ENCODE measurements at regions not wholly inside any gene's neighbourhood (a gene's known extent, or its start where the extent isn't known, plus 50 kb on each side); places are given as distances from the start of the nearest gene placed in this dataset.

DNA sequence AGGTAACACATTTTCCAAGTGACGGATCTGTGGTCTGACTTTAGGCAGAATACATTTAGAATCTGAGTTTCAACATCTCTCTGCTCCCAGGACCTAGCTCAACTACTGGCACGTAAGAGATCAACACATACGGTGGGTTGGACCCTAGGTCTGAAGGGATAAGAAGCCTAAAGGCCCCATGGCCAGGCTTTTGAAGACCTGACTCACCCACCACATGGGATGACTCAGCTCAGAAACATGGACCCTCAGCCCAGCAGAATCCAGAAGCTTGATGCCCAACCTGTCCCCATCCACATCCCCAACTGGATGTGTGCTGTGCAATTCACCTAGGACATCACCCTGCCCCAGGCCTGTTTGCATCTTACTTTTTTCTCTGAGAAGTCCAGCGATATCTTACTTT lies 770.2 kb downstream of the BCL11B start:
- H3K27ac ChIP-seq, result no peak overlapping the region

DNA sequence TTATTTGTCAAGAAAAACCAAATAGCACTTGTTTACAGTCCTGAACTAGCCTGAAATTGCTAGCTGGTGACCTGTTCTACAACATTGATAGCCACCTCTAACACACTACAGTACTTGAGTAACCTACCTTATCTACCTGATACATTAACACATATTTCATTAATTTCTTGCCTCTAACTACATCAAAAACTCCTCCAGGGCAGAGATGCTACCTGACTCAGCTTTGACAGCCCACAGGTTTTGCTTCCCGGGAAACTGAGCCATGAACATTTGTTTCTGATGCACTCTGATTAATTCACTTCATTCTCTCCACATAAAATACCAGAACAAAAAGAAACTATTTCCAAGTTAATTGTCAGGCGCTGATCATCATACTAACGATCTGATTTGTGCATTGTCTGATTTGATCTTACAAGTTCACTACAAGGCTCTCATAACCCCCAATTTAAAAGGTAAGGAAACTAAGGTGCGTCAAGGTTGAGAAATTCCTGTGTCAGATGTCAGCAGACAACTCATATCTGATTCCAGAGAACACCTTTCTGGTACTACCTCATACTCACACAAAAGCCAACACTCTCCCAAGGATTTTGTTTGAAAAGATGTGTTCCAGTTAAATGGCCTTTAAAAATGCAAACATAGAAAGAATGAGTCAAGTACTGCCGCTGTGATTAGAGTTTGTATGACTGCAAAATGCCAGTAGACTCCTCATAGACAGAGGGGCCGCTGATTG lies 768.7 kb downstream of the BCL11B start:
- TF ChIP-seq POLR2A (IDR thresholded peaks at IDR 0.05) (no peak), EP300 (IDR thresholded peaks at IDR 0.05) (no peak), POLR2AphosphoS5 (IDR thresholded peaks at IDR 0.05) (no peak)
- TF ChIP-seq, protein P1, sequence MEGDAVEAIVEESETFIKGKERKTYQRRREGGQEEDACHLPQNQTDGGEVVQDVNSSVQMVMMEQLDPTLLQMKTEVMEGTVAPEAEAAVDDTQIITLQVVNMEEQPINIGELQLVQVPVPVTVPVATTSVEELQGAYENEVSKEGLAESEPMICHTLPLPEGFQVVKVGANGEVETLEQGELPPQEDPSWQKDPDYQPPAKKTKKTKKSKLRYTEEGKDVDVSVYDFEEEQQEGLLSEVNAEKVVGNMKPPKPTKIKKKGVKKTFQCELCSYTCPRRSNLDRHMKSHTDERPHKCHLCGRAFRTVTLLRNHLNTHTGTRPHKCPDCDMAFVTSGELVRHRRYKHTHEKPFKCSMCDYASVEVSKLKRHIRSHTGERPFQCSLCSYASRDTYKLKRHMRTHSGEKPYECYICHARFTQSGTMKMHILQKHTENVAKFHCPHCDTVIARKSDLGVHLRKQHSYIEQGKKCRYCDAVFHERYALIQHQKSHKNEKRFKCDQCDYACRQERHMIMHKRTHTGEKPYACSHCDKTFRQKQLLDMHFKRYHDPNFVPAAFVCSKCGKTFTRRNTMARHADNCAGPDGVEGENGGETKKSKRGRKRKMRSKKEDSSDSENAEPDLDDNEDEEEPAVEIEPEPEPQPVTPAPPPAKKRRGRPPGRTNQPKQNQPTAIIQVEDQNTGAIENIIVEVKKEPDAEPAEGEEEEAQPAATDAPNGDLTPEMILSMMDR (IDR thresholded peaks at IDR 0.05), result no peak
- 78% methylated on average over 6 of the region's 6 CpGs for WGBS
- Histone ChIP-seq H3K4me3 (no peak overlapping the region), H3K27me3 (no peaks in the 10 kb centered on the region), H3K27ac (no peak overlapping the region), H3K4me1 (peaks cover 10% of the 10 kb centered on the region), H3K9me3 (no peaks in the 10 kb centered on the region), H3K36me3 (no peaks in the 10 kb centered on the region)
- DNase-seq (ENCODE audit: low spot score in 2 of 2), result no peak

More for the DNA sequence above, 770.2 kb downstream of the BCL11B start:
- no peaks in the 10 kb centered on the region for H3K27me3 ChIP-seq
- H3K36me3 ChIP-seq, result no peaks in the 10 kb centered on the region
- WGBS, result 97% methylated on average over 4 of the region's 4 CpGs
- H3K9me3 ChIP-seq, result no peaks in the 10 kb centered on the region
- DNase-seq (ENCODE audit: low spot score in 2 of 2), result no peak
- no peak overlapping the region for H3K4me3 ChIP-seq
- H3K4me1 ChIP-seq, result peaks cover 18% of the 10 kb centered on the region
- TF ChIP-seq POLR2A (IDR thresholded peaks at IDR 0.05) (no peak), POLR2AphosphoS5 (IDR thresholded peaks at IDR 0.05) (no peak), EP300 (IDR thresholded peaks at IDR 0.05) (no peak)
- TF ChIP-seq, protein P1 (IDR thresholded peaks at IDR 0.05), result no peak

DNA sequence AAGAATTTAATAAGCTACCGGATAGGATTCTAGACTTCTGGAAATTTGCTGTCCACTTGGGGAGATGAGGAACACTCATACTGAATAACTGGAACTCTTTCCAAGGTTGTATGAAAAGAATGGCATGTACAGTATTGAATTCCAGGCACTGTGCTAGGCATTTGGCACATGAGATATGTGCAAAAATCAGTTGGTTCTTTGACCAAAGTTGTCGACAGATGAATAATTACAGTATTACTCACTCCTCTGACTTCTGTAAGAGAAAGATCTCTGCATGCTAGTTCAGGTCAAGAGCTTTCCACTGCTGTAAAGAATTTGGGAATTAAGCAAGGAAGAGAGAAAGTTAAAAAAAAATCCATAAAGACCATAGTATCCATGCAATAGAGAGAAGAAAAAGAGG lies 764.7 kb downstream of the BCL11B start:
- 57% methylated on average over 2 of the region's 2 CpGs for WGBS
- peaks cover 7% of the 10 kb centered on the region for H3K4me1 ChIP-seq
- no peak for TF ChIP-seq POLR2AphosphoS5 (IDR thresholded peaks at IDR 0.05)
- no peak for TF ChIP-seq EP300 (IDR thresholded peaks at IDR 0.05)
- TF ChIP-seq, protein P1 (IDR thresholded peaks at IDR 0.05), result no peak
- no peak for TF ChIP-seq POLR2A (IDR thresholded peaks at IDR 0.05)
- no peaks in the 10 kb centered on the region for H3K27me3 ChIP-seq
- no peaks in the 10 kb centered on the region for H3K36me3 ChIP-seq
- H3K9me3 ChIP-seq, result no peaks in the 10 kb centered on the region
- H3K27ac ChIP-seq, result no peak overlapping the region
- no peak for DNase-seq (ENCODE audit: low spot score in 2 of 2)
- H3K4me3 ChIP-seq, result no peak overlapping the region

DNA sequence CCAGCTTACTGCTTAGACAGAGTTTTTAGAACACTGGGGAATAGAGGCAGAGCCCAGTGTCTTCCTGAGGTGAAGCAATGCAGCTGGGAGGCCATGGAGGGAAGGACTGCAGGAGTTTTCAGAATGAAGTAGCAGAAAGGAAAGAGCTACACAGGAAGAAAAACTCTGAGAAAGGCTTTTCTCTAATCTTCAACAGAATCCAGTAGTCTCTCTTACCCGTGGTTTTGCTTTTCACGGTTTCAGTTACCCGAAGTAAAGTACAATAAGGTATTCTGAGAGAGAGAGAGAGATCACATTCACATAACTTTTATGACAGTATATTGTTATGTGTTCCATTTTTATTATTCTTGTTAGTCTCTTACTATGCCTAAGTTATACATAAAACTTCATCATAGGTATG lies 761.6 kb downstream of the BCL11B start:
- H3K27me3 ChIP-seq, result no peaks in the 10 kb centered on the region
- no peaks in the 10 kb centered on the region for H3K36me3 ChIP-seq
- no peak for DNase-seq (ENCODE audit: low spot score in 2 of 2)
- no peaks in the 10 kb centered on the region for H3K9me3 ChIP-seq
- WGBS, result 91% methylated on average over 3 of the region's 3 CpGs
- TF ChIP-seq EP300 (IDR thresholded peaks at IDR 0.05) (no peak), POLR2AphosphoS5 (IDR thresholded peaks at IDR 0.05) (no peak)
- TF ChIP-seq, protein P1 (IDR thresholded peaks at IDR 0.05), result no peak
- H3K27ac ChIP-seq, result no peak overlapping the region
- no peaks in the 10 kb centered on the region for H3K4me1 ChIP-seq
- H3K4me3 ChIP-seq, result no peak overlapping the region

DNA sequence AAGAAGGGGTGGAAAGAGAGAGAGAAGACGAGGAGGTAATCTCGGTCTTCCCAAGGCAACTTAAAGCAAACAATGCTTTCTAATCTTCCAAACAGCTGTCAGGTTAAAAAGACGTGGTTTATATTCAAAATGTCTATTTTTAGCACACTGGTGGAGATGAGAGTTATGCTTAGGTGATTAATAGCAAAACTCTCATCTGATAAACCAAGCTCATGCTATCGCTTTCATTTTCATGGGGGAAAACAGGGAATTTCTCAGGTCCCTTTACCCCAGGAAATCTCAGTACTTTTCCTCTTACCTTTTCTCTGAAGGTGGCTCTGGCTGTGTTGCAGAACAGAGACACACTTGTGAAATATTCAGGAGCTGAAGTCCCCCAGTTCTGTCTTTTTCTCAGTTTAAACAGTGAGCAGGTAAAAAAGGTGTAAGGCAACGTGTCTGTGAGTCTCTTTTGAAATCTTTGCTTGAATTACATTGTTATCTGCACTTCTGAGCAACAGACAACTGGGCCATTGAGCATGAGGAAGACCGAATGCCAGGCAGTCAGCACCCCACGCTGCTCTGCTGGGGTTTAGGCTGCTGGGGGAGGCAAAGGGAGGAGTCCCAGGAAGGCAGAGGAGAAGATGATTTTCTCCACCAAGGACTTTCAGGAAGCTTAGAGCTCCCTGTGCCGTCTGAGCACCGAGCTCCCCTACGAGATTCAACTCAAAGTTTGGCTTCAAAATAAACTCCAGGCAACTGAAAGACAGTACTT lies 759.3 kb downstream of the BCL11B start:
- no peak for TF ChIP-seq POLR2AphosphoS5 (IDR thresholded peaks at IDR 0.05)
- no peak for TF ChIP-seq POLR2A (IDR thresholded peaks at IDR 0.05)
- no peak for TF ChIP-seq EP300 (IDR thresholded peaks at IDR 0.05)
- TF ChIP-seq, protein P1 (IDR thresholded peaks at IDR 0.05), result no peak
- no peak for DNase-seq (ENCODE audit: low spot score in 2 of 2)
- Histone ChIP-seq H3K4me1 (no peaks in the 10 kb centered on the region), H3K27me3 (no peaks in the 10 kb centered on the region), H3K4me3 (no peak overlapping the region), H3K27ac (no peak overlapping the region), H3K9me3 (no peaks in the 10 kb centered on the region), H3K36me3 (no peaks in the 10 kb centered on the region)
- WGBS, result 44% methylated on average over 10 of the region's 10 CpGs

Data from suprapubic skin (tissue), 4 donors.